ENCODE measurements at regions not wholly inside any gene's neighbourhood (a gene's known extent, or its start where the extent isn't known, plus 50 kb on each side); places are given as distances from the start of the nearest gene placed in this dataset.

- DNase-seq: peak; percentile 3
These were observed 156.0 kb downstream of the TOMM20 start for GRCh38 chr1:234972411-234973191.

GRCh38 chr1:234971586-234972297 lies 156.9 kb downstream of the TOMM20 start:
- no peak for DNase-seq

GRCh38 chr1:234970731-234971476 lies 157.7 kb downstream of the TOMM20 start:
- peak; percentile 36 for DNase-seq

GRCh38 chr1:234970401-234970730 lies 158.3 kb downstream of the TOMM20 start:
- no peak for DNase-seq

- DNase-seq: peak; percentile 1
These were observed 158.8 kb downstream of the TOMM20 start for GRCh38 chr1:234969581-234970400.

- DNase-seq: peak; percentile 1
These were observed 159.6 kb downstream of the TOMM20 start for GRCh38 chr1:234969011-234969441.

- DNase-seq: peak; percentile 41
These were observed 160.2 kb downstream of the TOMM20 start for GRCh38 chr1:234968451-234968850.

- DNase-seq: peak; percentile 0
These were observed 161.5 kb downstream of the TOMM20 start for GRCh38 chr1:234967121-234967520.

GRCh38 chr1:234965111-234965510 lies 163.5 kb downstream of the TOMM20 start:
- no peak for DNase-seq

GRCh38 chr1:234963904-234964702 lies 164.5 kb downstream of the TOMM20 start:
- DNase-seq: peak; percentile 28

GRCh38 chr1:234963180-234963903 lies 165.3 kb downstream of the TOMM20 start:
- peak; percentile 96 for DNase-seq

- peak; percentile 78 for DNase-seq
These were observed 166.2 kb downstream of the TOMM20 start for GRCh38 chr1:234962340-234962989.

GRCh38 chr1:234961456-234962339 lies 166.9 kb downstream of the TOMM20 start:
- peak; percentile 18 for DNase-seq

- DNase-seq: peak; percentile 9
These were observed 167.7 kb downstream of the TOMM20 start for GRCh38 chr1:234960722-234961455.

GRCh38 chr1:234958706-234959657 lies 169.7 kb downstream of the TOMM20 start:
- peak; percentile 1 for DNase-seq

- no peak for DNase-seq
These were observed 170.5 kb downstream of the TOMM20 start for GRCh38 chr1:234958066-234958705.
